Testis (tissue), 2 donors: ENCODE measurements at regions not wholly inside any gene's neighbourhood (a gene's known extent, or its start where the extent isn't known, plus 50 kb on each side); places are given as distances from the start of the nearest gene placed in this dataset.
A peak's percentile ranks its signal among the peaks of the same experiment; 100 is the strongest.

ENCODE experiments used
- DNase-seq: peaks from one replicate; pipeline ENCODE4 v3.0.0-alpha.2; 2019
- H3K27ac ChIP-seq, 2 donors: fragments of 200-600 bp; sonication (generic); one replicate each; pipeline ENCODE4 v1.5.1; 2019
- H3K27me3 ChIP-seq: fragments of 200-600 bp; sonication (generic); one replicate; pipeline ENCODE4 v1.5.1; 2019
- H3K36me3 ChIP-seq: fragments of 200-600 bp; sonication (generic); one replicate; pipeline ENCODE4 v1.5.1; 2017; ENCODE audit warnings: low read depth; ENCODE audit errors: missing control alignments
- H3K4me1 ChIP-seq: fragments of 200-600 bp; sonication (generic); one replicate; pipeline ENCODE4 v1.5.1; 2019
- H3K4me3 ChIP-seq, 2 donors: fragments of 200-600 bp; sonication (generic); one replicate each; pipeline ENCODE4 v1.5.1; 2017 to 2019
- H3K9me3 ChIP-seq: fragments of 200-600 bp; sonication (generic); one replicate; pipeline ENCODE4 v1.5.1; 2017
- CTCF ChIP-seq, 3 experiments: fragments of 450-650 bp in 2 of 3; fragments of 200-600 bp in 1 of 3; sonication (generic) in 1 of 3; IDR thresholded peaks; one replicate each; pipeline ENCODE4 v1.5.1; 2016 to 2019; ENCODE audit warnings: antibody characterized with exemption in 3 of 3, mild to moderate bottlenecking in 2 of 3, moderate library complexity in 1 of 3
- POLR2A ChIP-seq: fragments of 450-650 bp; IDR thresholded peaks from one replicate; pipeline ENCODE4 v1.6.1; 2017; ENCODE audit warnings: antibody characterized with exemption, mild to moderate bottlenecking, moderate library complexity
- WGBS, 2 donors: methylation state at CpG; one replicate each; pipeline ENCODE4 v1.1.5; 2018; 5-methylcytosine and 5-hydroxymethylcytosine counted together
- intact Hi-C: fragments of 100-400 bp; cut with DNase I; formaldehyde crosslinking; loops from one replicate; pipeline ENCODE4 v1.15.1; 2023; ENCODE audit warnings: low total_unique reads

- intact Hi-C loops = no loop called here
- 86 to 90% methylated on average over 3 of the region's 3 CpGs for WGBS, 2 donors
These were observed 447.8 kb downstream of the USP25 start for GRCh38 chr21:16177532-16177931.

GRCh38 chr21:16179773-16180172, 450.0 kb downstream of the USP25 start:
- TF ChIP-seq CTCF (IDR thresholded peaks at IDR 0.05) (no peak), POLR2A (no peak)
- H3K27me3 ChIP-seq = no peaks in the 10 kb centered on the region
- 43 to 64% methylated on average over 3 of the region's 3 CpGs for WGBS, 2 donors
- peaks cover 4% of the 10 kb centered on the region for H3K4me1 ChIP-seq
- H3K9me3 ChIP-seq = no peaks in the 10 kb centered on the region
- intact Hi-C loops = no loop called here
- H3K36me3 ChIP-seq = no peaks in the 10 kb centered on the region
- no peak for DNase-seq
- H3K4me3 ChIP-seq = no peak overlapping the region
- H3K27ac ChIP-seq = peak overlapping the region in 1 of 2 donors; percentile 80

More at GRCh38 chr21:16177532-16177931, 447.8 kb downstream of the USP25 start:
- Histone ChIP-seq H3K27ac (no peak overlapping the region), H3K4me1 (peaks cover 4% of the 10 kb centered on the region), H3K27me3 (no peaks in the 10 kb centered on the region), H3K9me3 (no peaks in the 10 kb centered on the region), H3K36me3 (no peaks in the 10 kb centered on the region), H3K4me3 (no peak overlapping the region)
- TF ChIP-seq CTCF (IDR thresholded peaks at IDR 0.05) (no peak), POLR2A (no peak)
- no peak for DNase-seq

GRCh38 chr21:16180614-16181013, 450.8 kb downstream of the USP25 start:
- TF ChIP-seq CTCF (IDR thresholded peaks at IDR 0.05) (no peak), POLR2A (no peak)
- no peaks in the 10 kb centered on the region for H3K36me3 ChIP-seq
- no peaks in the 10 kb centered on the region for H3K9me3 ChIP-seq
- DNase-seq = no peak
- peaks cover 7% of the 10 kb centered on the region for H3K4me1 ChIP-seq
- H3K27me3 ChIP-seq = no peaks in the 10 kb centered on the region
- 59 to 68% methylated on average over 3 of the region's 3 CpGs for WGBS, 2 donors
- intact Hi-C loops = no loop called here
- no peak overlapping the region for H3K4me3 ChIP-seq
- H3K27ac ChIP-seq = peak overlapping the region; percentile 22 to 80

GRCh38 chr21:16181018-16181417, 451.2 kb downstream of the USP25 start:
- Histone ChIP-seq H3K4me3 (no peak overlapping the region), H3K9me3 (no peaks in the 10 kb centered on the region), H3K27me3 (no peaks in the 10 kb centered on the region), H3K4me1 (peaks cover 11% of the 10 kb centered on the region), H3K27ac (peak overlapping the region in 1 of 2 donors; percentile 80), H3K36me3 (no peaks in the 10 kb centered on the region)
- intact Hi-C loops = no loop called here
- 38 to 60% methylated on average over 3 of the region's 3 CpGs for WGBS, 2 donors
- no peak for DNase-seq
- no peak for TF ChIP-seq POLR2A
- TF ChIP-seq CTCF (IDR thresholded peaks at IDR 0.05) = no peak

GRCh38 chr21:16185766-16186165, 456.0 kb downstream of the USP25 start:
- TF ChIP-seq POLR2A = no peak
- TF ChIP-seq CTCF (IDR thresholded peaks at IDR 0.05) = no peak
- 35 to 55% methylated on average over 1 of the region's 1 CpG for WGBS, 2 donors
- no peak overlapping the region for H3K4me3 ChIP-seq
- no peak for DNase-seq
- H3K27ac ChIP-seq = peak overlapping the region; percentile 32 to 73
- no peaks in the 10 kb centered on the region for H3K27me3 ChIP-seq
- no peaks in the 10 kb centered on the region for H3K36me3 ChIP-seq
- intact Hi-C loops = no loop called here
- H3K9me3 ChIP-seq = no peaks in the 10 kb centered on the region
- peaks cover 23% of the 10 kb centered on the region for H3K4me1 ChIP-seq
